OCI-LY7 (cell line): ENCODE measurements at regions not wholly inside any gene's neighbourhood (a gene's known extent, or its start where the extent isn't known, plus 50 kb on each side); places are given as distances from the start of the nearest gene placed in this dataset.

Experiments used
- BruUV-seq: library from RNA; stranded (reverse); fragments of 400-500 nt; replicated peaks from 2 replicates; lab custom pipeline; 2021; lab: Mats Ljungman, UMichigan
- CTCF ChIA-PET: fragments of 300-600 bp; sonication (Branson Sonifier 250); formaldehyde crosslinking; loops from one replicate; lab custom pipeline; 2022; ENCODE audit warnings: antibody characterized with exemption; ENCODE audit not compliant: unreplicated experiment; lab: Charles Lee
- POLR2A ChIA-PET: fragments of 300-600 bp; sonication (Branson Sonifier 250); formaldehyde crosslinking; loops from one replicate; lab custom pipeline; 2022; ENCODE audit warnings: antibody characterized with exemption; lab: Charles Lee
- DNase-seq: peaks from one replicate; pipeline ENCODE4 v3.0.0-alpha.2; 2015; ENCODE audit warnings: low spot score
- H2AFZ ChIP-seq: fragments of 200-600 bp; sonication (generic), shearing (Covaris generic); 2 replicates; pipeline ENCODE4 v1.6.1; 2014; ENCODE audit warnings: mild to moderate bottlenecking, antibody characterized with exemption, low read length, moderate library complexity
- H3K27ac ChIP-seq: fragments of 200-600 bp; sonication (generic); 2 replicates; pipeline ENCODE4 v1.5.1; 2014; ENCODE audit warnings: mixed run types, low read depth, mild to moderate bottlenecking, moderate library complexity, low read length, inconsistent platforms; ENCODE audit not compliant: poor library complexity, severe bottlenecking
- H3K36me3 ChIP-seq: fragments of 200-600 bp; sonication (generic); 2 replicates; pipeline ENCODE4 v1.6.1; 2014; ENCODE audit warnings: mild to moderate bottlenecking, antibody characterized with exemption, low read length, moderate library complexity, mixed read lengths; ENCODE audit not compliant: insufficient read depth
- H3K4me1 ChIP-seq: fragments of 200-600 bp; sonication (generic); 2 replicates; pipeline ENCODE4 v1.5.1; 2014; ENCODE audit warnings: mild to moderate bottlenecking, low read length; ENCODE audit not compliant: insufficient read depth, poor library complexity, severe bottlenecking
- H3K4me2 ChIP-seq: fragments of 200-600 bp; sonication (generic); 2 replicates; pipeline ENCODE4 v1.6.1; 2014; ENCODE audit warnings: mild to moderate bottlenecking, low read length
- H3K4me3 ChIP-seq: fragments of 200-600 bp; sonication (generic); 2 replicates; pipeline ENCODE4 v1.5.1; 2014; ENCODE audit warnings: mild to moderate bottlenecking, low read depth, low read length; ENCODE audit not compliant: poor library complexity, severe bottlenecking
- H3K79me2 ChIP-seq: fragments of 200-600 bp; sonication (generic); 2 replicates; pipeline ENCODE4 v1.6.1; 2016; ENCODE audit warnings: low read depth, mild to moderate bottlenecking, low read length, moderate library complexity, mixed read lengths; ENCODE audit not compliant: insufficient read depth
- H3K9me2 ChIP-seq: fragments of 200-600 bp; sonication (generic); 2 replicates; pipeline ENCODE4 v1.6.1; 2016; ENCODE audit warnings: mild to moderate bottlenecking, low read length, mixed read lengths; ENCODE audit not compliant: insufficient read depth
- H3K9me3 ChIP-seq: fragments of 200-600 bp; sonication (generic); 2 replicates; pipeline ENCODE4 v1.6.1; 2014; ENCODE audit warnings: mild to moderate bottlenecking, mixed run types, low read length, mixed read lengths
- H4K20me1 ChIP-seq: fragments of 200-600 bp; sonication (generic); 2 replicates; pipeline ENCODE4 v1.6.1; 2014; ENCODE audit warnings: mild to moderate bottlenecking, antibody characterized with exemption, low read length, moderate library complexity, mixed read lengths; ENCODE audit not compliant: insufficient read depth
- EZH2phosphoT487 ChIP-seq: fragments of 200-600 bp; sonication (generic); IDR thresholded peaks from 2 replicates; pipeline ENCODE4 v1.6.1; 2018; ENCODE audit warnings: low read depth, borderline replicate concordance, mild to moderate bottlenecking, mixed run types, antibody characterized with exemption, low read length, moderate library complexity, mixed read lengths
- intact Hi-C: fragments of 100-400 bp; cut with micrococcal nuclease; formaldehyde crosslinking; loops from one replicate; pipeline ENCODE4 v1.10.0; 2022; ENCODE audit not compliant: unreplicated experiment
- TF ChIP-seq, protein P1 (sequence below): fragments of 200-600 bp; sonication (generic); conservative IDR thresholded peaks from 2 replicates; pipeline ENCODE4 v1.5.1; 2014; ENCODE audit warnings: mild to moderate bottlenecking, antibody characterized with exemption, low read length, moderate library complexity, mixed read lengths

- ChIA-PET POLR2A (no interaction called here), CTCF (no interaction called here)
- H3K9me3 ChIP-seq = no peaks in the 10 kb centered on the region
- H3K79me2 ChIP-seq = no peaks in the 10 kb centered on the region
- no peak overlapping the region for H3K27ac ChIP-seq
- H3K4me3 ChIP-seq = no peak overlapping the region
- no peaks in the 10 kb centered on the region for H3K9me2 ChIP-seq
- no peak overlapping the region for H3K4me2 ChIP-seq
- no peak for DNase-seq
- no TSS peak for BruUV-seq
- no peak overlapping the region for H2AFZ ChIP-seq
- intact Hi-C loops = no loop called here
- H3K4me1 ChIP-seq = no peaks in the 10 kb centered on the region
- no peaks in the 10 kb centered on the region for H4K20me1 ChIP-seq
- no peak for TF ChIP-seq EZH2phosphoT487
- TF ChIP-seq, protein P1, sequence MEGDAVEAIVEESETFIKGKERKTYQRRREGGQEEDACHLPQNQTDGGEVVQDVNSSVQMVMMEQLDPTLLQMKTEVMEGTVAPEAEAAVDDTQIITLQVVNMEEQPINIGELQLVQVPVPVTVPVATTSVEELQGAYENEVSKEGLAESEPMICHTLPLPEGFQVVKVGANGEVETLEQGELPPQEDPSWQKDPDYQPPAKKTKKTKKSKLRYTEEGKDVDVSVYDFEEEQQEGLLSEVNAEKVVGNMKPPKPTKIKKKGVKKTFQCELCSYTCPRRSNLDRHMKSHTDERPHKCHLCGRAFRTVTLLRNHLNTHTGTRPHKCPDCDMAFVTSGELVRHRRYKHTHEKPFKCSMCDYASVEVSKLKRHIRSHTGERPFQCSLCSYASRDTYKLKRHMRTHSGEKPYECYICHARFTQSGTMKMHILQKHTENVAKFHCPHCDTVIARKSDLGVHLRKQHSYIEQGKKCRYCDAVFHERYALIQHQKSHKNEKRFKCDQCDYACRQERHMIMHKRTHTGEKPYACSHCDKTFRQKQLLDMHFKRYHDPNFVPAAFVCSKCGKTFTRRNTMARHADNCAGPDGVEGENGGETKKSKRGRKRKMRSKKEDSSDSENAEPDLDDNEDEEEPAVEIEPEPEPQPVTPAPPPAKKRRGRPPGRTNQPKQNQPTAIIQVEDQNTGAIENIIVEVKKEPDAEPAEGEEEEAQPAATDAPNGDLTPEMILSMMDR = no peak
- no peaks in the 10 kb centered on the region for H3K36me3 ChIP-seq
Observed at GRCh38 chr16:25344006-25344405, 86.4 kb upstream of the ZKSCAN2 start.

- Histone ChIP-seq H3K36me3 (no peaks in the 10 kb centered on the region), H3K9me2 (no peaks in the 10 kb centered on the region), H3K9me3 (no peaks in the 10 kb centered on the region), H4K20me1 (no peaks in the 10 kb centered on the region), H3K4me1 (no peaks in the 10 kb centered on the region), H3K4me2 (no peak overlapping the region), H3K79me2 (no peaks in the 10 kb centered on the region), H3K4me3 (no peak overlapping the region), H2AFZ (no peak overlapping the region), H3K27ac (no peak overlapping the region)
- TF ChIP-seq, protein P1 = no peak
- no peak for TF ChIP-seq EZH2phosphoT487
- intact Hi-C loops = no loop called here
- no peak for DNase-seq
- POLR2A ChIA-PET = interaction anchor here (0.8 kb wide), 1 partner anchor 16 kb away, joined by 3 read pairs; no protein-coding TSS in a partner anchor
- CTCF ChIA-PET = no interaction called here
- BruUV-seq = no TSS peak
Observed at GRCh38 chr16:25340973-25341372, 83.3 kb upstream of the ZKSCAN2 start.

DNA sequence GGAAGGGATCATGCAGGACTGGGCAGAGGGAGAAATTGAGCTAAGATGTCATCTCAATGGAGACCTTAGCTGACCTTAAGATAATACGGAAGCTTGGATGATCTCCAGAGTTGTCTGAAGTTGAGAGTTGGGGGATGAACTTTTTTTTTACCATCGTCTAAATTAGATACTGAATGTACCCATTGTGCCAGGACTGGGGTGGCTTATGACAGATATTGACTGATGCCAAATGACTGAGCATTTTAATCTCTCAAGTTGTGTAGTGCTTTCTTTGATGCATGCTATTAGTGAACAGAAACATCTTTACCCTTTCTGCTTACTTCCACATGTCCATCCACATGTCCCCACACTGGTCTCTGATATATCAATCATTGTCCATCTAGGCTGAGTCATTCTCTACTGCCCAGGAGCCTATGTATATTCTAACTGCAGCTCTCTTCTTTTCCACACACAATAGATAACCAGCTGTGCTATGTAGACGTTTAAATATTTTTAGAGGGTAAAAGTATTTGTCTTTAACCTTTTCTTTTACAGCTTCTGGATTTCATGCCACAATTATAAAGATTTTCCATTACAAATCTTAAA is 60.2 kb upstream of the ZKSCAN2 start:
- Histone ChIP-seq H3K4me1 (no peaks in the 10 kb centered on the region), H3K9me2 (no peaks in the 10 kb centered on the region), H3K9me3 (no peaks in the 10 kb centered on the region), H3K4me3 (no peak overlapping the region), H4K20me1 (no peaks in the 10 kb centered on the region), H3K4me2 (no peak overlapping the region), H2AFZ (no peak overlapping the region), H3K27ac (no peak overlapping the region), H3K79me2 (no peaks in the 10 kb centered on the region), H3K36me3 (no peaks in the 10 kb centered on the region)
- ChIA-PET POLR2A (no interaction called here), CTCF (no interaction called here)
- DNase-seq = no peak
- TF ChIP-seq, protein P1 = no peak
- TF ChIP-seq EZH2phosphoT487 = no peak
- intact Hi-C loops = no loop called here
- no TSS peak for BruUV-seq
